SH-SY5Y (cell line): ENCODE measurements at regions not wholly inside any gene's neighbourhood (a gene's known extent, or its start where the extent isn't known, plus 50 kb on each side); places are given as distances from the start of the nearest gene placed in this dataset.

Experiments used
- GATA2 ChIP-seq: IDR thresholded peaks from 2 replicates; pipeline ENCODE4 v1.6.1; 2011; ENCODE audit warnings: mild to moderate bottlenecking, low read depth, low read length
- GATA3 ChIP-seq: IDR thresholded peaks from 2 replicates; pipeline ENCODE4 v1.6.1; 2011; ENCODE audit warnings: low read depth, mild to moderate bottlenecking, low read length, moderate library complexity

- no peak for TF ChIP-seq GATA2
- TF ChIP-seq GATA3 = no peak
These were observed 64.8 kb upstream of the CXXC4 start for GRCh38 chr4:104559502-104559901.
